NCI-H146 treated with DMSO at 0.1 percent for 48 hours (cell line): ENCODE measurements at regions not wholly inside any gene's neighbourhood (a gene's known extent, or its start where the extent isn't known, plus 50 kb on each side); places are given as distances from the start of the nearest gene placed in this dataset.

ENCODE experiments used
- DNase-seq: peaks from one replicate; lab custom pipeline; 2025; ENCODE audit not compliant: unreplicated experiment; lab: John Stamatoyannopoulos, UW

GRCh38 chr12:105783983-105784947, 354.5 kb downstream of the NUAK1 start:
- DNase-seq = no peak

GRCh38 chr12:105793421-105793820, 345.3 kb downstream of the NUAK1 start:
- no peak for DNase-seq

GRCh38 chr12:105798256-105798845, 340.4 kb downstream of the NUAK1 start:
- DNase-seq = no peak

GRCh38 chr12:105799103-105799502, 339.7 kb downstream of the NUAK1 start:
- no peak for DNase-seq

GRCh38 chr12:105801351-105801750, 337.4 kb downstream of the NUAK1 start:
- DNase-seq = no peak

GRCh38 chr12:105803292-105803691, 335.5 kb downstream of the NUAK1 start:
- no peak for DNase-seq

GRCh38 chr12:105804591-105805265, 334.0 kb downstream of the NUAK1 start:
- DNase-seq = no peak

- no peak for DNase-seq
Measured at GRCh38 chr12:105805730-105806399, 332.9 kb downstream of the NUAK1 start.

- DNase-seq = no peak
Measured at GRCh38 chr12:105806400-105806770, 332.4 kb downstream of the NUAK1 start.

- no peak for DNase-seq
Measured at GRCh38 chr12:105812366-105812765, 326.4 kb downstream of the NUAK1 start.

GRCh38 chr12:105813201-105813600, 325.6 kb downstream of the NUAK1 start:
- no peak for DNase-seq

GRCh38 chr12:105814283-105814682, 324.5 kb downstream of the NUAK1 start:
- DNase-seq = peak; percentile 98

- DNase-seq = no peak
Measured at GRCh38 chr12:105819549-105819948, 319.2 kb downstream of the NUAK1 start.

GRCh38 chr12:105820429-105821125, 318.2 kb downstream of the NUAK1 start:
- DNase-seq = no peak

- DNase-seq = no peak
Measured at GRCh38 chr12:105822131-105823105, 316.3 kb downstream of the NUAK1 start.

GRCh38 chr12:105823810-105824209, 314.9 kb downstream of the NUAK1 start:
- no peak for DNase-seq

- no peak for DNase-seq
Measured at GRCh38 chr12:105825141-105825540, 313.6 kb downstream of the NUAK1 start.

GRCh38 chr12:105831372-105831771, 307.4 kb downstream of the NUAK1 start:
- no peak for DNase-seq

- no peak for DNase-seq
Measured at GRCh38 chr12:105832021-105832420, 306.7 kb downstream of the NUAK1 start.
